Trophoblast cell (in vitro differentiated cells and primary cell): ENCODE measurements at regions not wholly inside any gene's neighbourhood (a gene's known extent, or its start where the extent isn't known, plus 50 kb on each side); places are given as distances from the start of the nearest gene placed in this dataset.

ENCODE experiments used
- DNase-seq, 2 donors: peaks; one replicate each; pipeline ENCODE4 v3.0.0-alpha.2; 2016
- H2AFZ ChIP-seq: 2 replicates; pipeline ENCODE4 v1.6.1; 2013; ENCODE audit warnings: low read length, moderate library complexity, mild to moderate bottlenecking; ENCODE audit not compliant: insufficient read depth, poor library complexity
- H2AK5ac ChIP-seq: 2 replicates; pipeline ENCODE4 v1.6.1; 2013; ENCODE audit warnings: mild to moderate bottlenecking, low read length
- H2BK120ac ChIP-seq: 2 replicates; pipeline ENCODE4 v1.6.1; 2013; ENCODE audit warnings: low read length, mild to moderate bottlenecking, moderate library complexity; ENCODE audit not compliant: insufficient read depth, poor library complexity
- H2BK12ac ChIP-seq: 2 replicates; pipeline ENCODE4 v1.6.1; 2013; ENCODE audit warnings: mild to moderate bottlenecking, low read length, moderate library complexity
- H2BK5ac ChIP-seq: 2 replicates; pipeline ENCODE4 v1.6.1; 2013; ENCODE audit warnings: low read length, low read depth, moderate library complexity, mild to moderate bottlenecking; ENCODE audit not compliant: poor library complexity
- H3K14ac ChIP-seq: 2 replicates; pipeline ENCODE4 v1.6.1; 2013; ENCODE audit warnings: mild to moderate bottlenecking, low read length
- H3K18ac ChIP-seq: 2 replicates; pipeline ENCODE4 v1.6.1; 2013; ENCODE audit warnings: mild to moderate bottlenecking, low read length
- H3K23ac ChIP-seq: 2 replicates; pipeline ENCODE4 v1.6.1; 2013; ENCODE audit warnings: low read length
- H3K27ac ChIP-seq: 2 replicates; pipeline ENCODE4 v1.5.1; 2013; ENCODE audit warnings: low read depth, mild to moderate bottlenecking, inconsistent platforms, low read length, moderate library complexity
- H3K27me3 ChIP-seq: 2 replicates; pipeline ENCODE4 v1.6.1; 2013; ENCODE audit warnings: inconsistent platforms, mild to moderate bottlenecking, low read length, moderate library complexity; ENCODE audit not compliant: insufficient read depth
- H3K36me3 ChIP-seq, 2 experiments: 1 replicate in 1 of 2; 2 replicates in 1 of 2; pipeline ENCODE4 v1.6.1; 2013; ENCODE audit warnings: low read length in 2 of 2, mild to moderate bottlenecking in 2 of 2, moderate library complexity in 1 of 2; ENCODE audit not compliant: insufficient read depth in 2 of 2, control insufficient read depth in 1 of 2
- H3K4ac ChIP-seq: 2 replicates; pipeline ENCODE4 v1.6.1; 2013; ENCODE audit warnings: low read depth, mild to moderate bottlenecking, low read length, moderate library complexity
- H3K4me1 ChIP-seq, 2 experiments: 1 replicate in 1 of 2; 2 replicates in 1 of 2; pipeline ENCODE4 v1.6.1; 2013; ENCODE audit warnings: low read length in 2 of 2, mild to moderate bottlenecking in 2 of 2, moderate library complexity in 1 of 2; ENCODE audit not compliant: insufficient read depth in 2 of 2, control insufficient read depth in 1 of 2
- H3K4me2 ChIP-seq: 2 replicates; pipeline ENCODE4 v1.6.1; 2013; ENCODE audit warnings: inconsistent platforms, mild to moderate bottlenecking, low read length, moderate library complexity
- H3K4me3 ChIP-seq: 2 replicates; pipeline ENCODE4 v1.5.1; 2013; ENCODE audit warnings: mild to moderate bottlenecking, low read depth, low read length, inconsistent platforms
- H3K79me1 ChIP-seq: one replicate; pipeline ENCODE4 v1.6.1; 2013; ENCODE audit warnings: low read length
- H3K79me2 ChIP-seq: 2 replicates; pipeline ENCODE4 v1.6.1; 2013; ENCODE audit warnings: low read length, mild to moderate bottlenecking; ENCODE audit not compliant: control insufficient read depth, insufficient read depth, poor library complexity
- H3K9ac ChIP-seq: 2 replicates; pipeline ENCODE4 v1.6.1; 2013; ENCODE audit warnings: mild to moderate bottlenecking, low read length
- H3K9me3 ChIP-seq: 2 replicates; pipeline ENCODE4 v1.6.1; 2013; ENCODE audit warnings: low read depth, mild to moderate bottlenecking, control low read depth, inconsistent platforms, low read length; ENCODE audit not compliant: insufficient read depth
- H4K12ac ChIP-seq: 2 replicates; pipeline ENCODE4 v1.6.1; 2013; ENCODE audit warnings: low read depth, mild to moderate bottlenecking, low read length, moderate library complexity
- H4K8ac ChIP-seq: 2 replicates; pipeline ENCODE4 v1.6.1; 2013; ENCODE audit warnings: low read depth, mild to moderate bottlenecking, low read length, moderate library complexity
- H4K91ac ChIP-seq: one replicate; pipeline ENCODE4 v1.6.1; 2013; ENCODE audit warnings: low read depth, mild to moderate bottlenecking, low read length, moderate library complexity
- WGBS: extraction: QIAGEN DNeasy Blood & Tissue Kit; methylation state at CpG from one replicate; pipeline ENCODE4 v1.1.7; 2013; ENCODE audit warnings: missing lambda C conversion rate; ENCODE audit not compliant: insufficient read length, insufficient coverage; ENCODE audit errors: extremely low coverage; 5-methylcytosine and 5-hydroxymethylcytosine counted together

- no peak overlapping the region for H4K91ac ChIP-seq
- no peak for DNase-seq
- no peak overlapping the region for H2AFZ ChIP-seq
- H3K4me2 ChIP-seq = no peak overlapping the region
- no CpG with 5 or more reads among the region's 3 CpGs for WGBS
- no peak overlapping the region for H3K23ac ChIP-seq
- H2BK12ac ChIP-seq = no peak overlapping the region
- H3K4ac ChIP-seq = no peak overlapping the region
- no peak overlapping the region for H3K27ac ChIP-seq
- H2BK120ac ChIP-seq = no peak overlapping the region
- H3K79me1 ChIP-seq = no peaks in the 10 kb centered on the region
- H3K9ac ChIP-seq = no peak overlapping the region
- no peak overlapping the region for H3K4me3 ChIP-seq
- H3K18ac ChIP-seq = no peak overlapping the region
- H3K14ac ChIP-seq = no peak overlapping the region
- H3K27me3 ChIP-seq = no peaks in the 10 kb centered on the region
- no peaks in the 10 kb centered on the region for H3K36me3 ChIP-seq
- no peak overlapping the region for H4K8ac ChIP-seq
- no peak overlapping the region for H4K12ac ChIP-seq
- H2BK5ac ChIP-seq = no peak overlapping the region
- no peaks in the 10 kb centered on the region for H3K79me2 ChIP-seq
- H3K9me3 ChIP-seq = no peaks in the 10 kb centered on the region
- H2AK5ac ChIP-seq = no peak overlapping the region
- no peaks in the 10 kb centered on the region for H3K4me1 ChIP-seq
These were observed 77.6 kb downstream of the TPBG start for GRCh38 chr6:82441047-82441855.

GRCh38 chr6:82442061-82442719 lies 78.6 kb downstream of the TPBG start:
- no peak overlapping the region for H4K12ac ChIP-seq
- no peaks in the 10 kb centered on the region for H3K36me3 ChIP-seq
- no CpG with 5 or more reads among the region's 7 CpGs for WGBS
- H3K9me3 ChIP-seq = no peaks in the 10 kb centered on the region
- no peak overlapping the region for H4K91ac ChIP-seq
- no peaks in the 10 kb centered on the region for H3K4me1 ChIP-seq
- H3K79me2 ChIP-seq = no peaks in the 10 kb centered on the region
- no peak overlapping the region for H3K9ac ChIP-seq
- H2AK5ac ChIP-seq = no peak overlapping the region
- H2BK12ac ChIP-seq = no peak overlapping the region
- no peak overlapping the region for H2BK120ac ChIP-seq
- H3K27me3 ChIP-seq = no peaks in the 10 kb centered on the region
- no peak overlapping the region for H4K8ac ChIP-seq
- no peak overlapping the region for H3K4me2 ChIP-seq
- H3K18ac ChIP-seq = no peak overlapping the region
- no peak overlapping the region for H2AFZ ChIP-seq
- H2BK5ac ChIP-seq = no peak overlapping the region
- no peaks in the 10 kb centered on the region for H3K79me1 ChIP-seq
- no peak overlapping the region for H3K23ac ChIP-seq
- H3K4me3 ChIP-seq = no peak overlapping the region
- H3K27ac ChIP-seq = no peak overlapping the region
- H3K4ac ChIP-seq = no peak overlapping the region
- DNase-seq = no peak
- H3K14ac ChIP-seq = no peak overlapping the region

- no peak overlapping the region for H3K4me2 ChIP-seq
- no peak overlapping the region for H2BK5ac ChIP-seq
- H3K18ac ChIP-seq = no peak overlapping the region
- H3K9me3 ChIP-seq = peaks cover 6% of the 10 kb centered on the region
- no peak overlapping the region for H2BK120ac ChIP-seq
- no peak overlapping the region for H3K27ac ChIP-seq
- no peak overlapping the region for H2AK5ac ChIP-seq
- no peak overlapping the region for H3K4ac ChIP-seq
- no peaks in the 10 kb centered on the region for H3K4me1 ChIP-seq
- no peaks in the 10 kb centered on the region for H3K27me3 ChIP-seq
- no peaks in the 10 kb centered on the region for H3K79me1 ChIP-seq
- H3K79me2 ChIP-seq = no peaks in the 10 kb centered on the region
- no peak overlapping the region for H3K4me3 ChIP-seq
- no peak overlapping the region for H3K14ac ChIP-seq
- no peak overlapping the region for H2AFZ ChIP-seq
- no peak overlapping the region for H3K9ac ChIP-seq
- no peak overlapping the region for H2BK12ac ChIP-seq
- no peak for DNase-seq
- no peak overlapping the region for H4K8ac ChIP-seq
- H3K23ac ChIP-seq = no peak overlapping the region
- no peak overlapping the region for H4K91ac ChIP-seq
- H4K12ac ChIP-seq = no peak overlapping the region
- H3K36me3 ChIP-seq = no peaks in the 10 kb centered on the region
These were observed 94.5 kb downstream of the TPBG start for GRCh38 chr6:82458147-82458546.

DNA sequence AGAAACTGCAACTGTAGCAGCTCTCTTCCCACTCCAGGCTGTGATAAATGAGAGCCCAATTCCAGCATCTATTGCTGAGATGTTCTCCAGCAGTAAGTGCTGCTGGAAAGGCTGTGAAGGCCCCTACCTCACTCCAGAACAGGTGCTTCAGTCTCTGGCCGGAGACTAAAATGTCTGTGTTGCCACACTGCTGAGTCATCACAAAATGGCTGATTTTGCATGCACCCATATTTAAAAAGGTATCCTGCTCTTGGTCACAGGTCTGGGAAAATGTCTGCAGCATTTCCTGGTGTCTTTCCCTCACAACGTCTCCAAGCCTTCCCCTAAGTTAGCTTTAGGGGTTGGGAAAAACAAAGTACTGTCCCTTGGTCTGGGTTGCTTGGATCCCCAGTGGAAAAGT lies 95.1 kb downstream of the TPBG start:
- Histone ChIP-seq H3K9me3 (peaks cover 6% of the 10 kb centered on the region), H2BK12ac (no peak overlapping the region), H3K4me1 (no peaks in the 10 kb centered on the region), H4K12ac (no peak overlapping the region), H3K4me3 (no peak overlapping the region), H3K9ac (no peak overlapping the region), H2BK120ac (no peak overlapping the region), H3K79me2 (no peaks in the 10 kb centered on the region), H3K4ac (no peak overlapping the region), H3K23ac (no peak overlapping the region), H3K36me3 (no peaks in the 10 kb centered on the region), H2AFZ (no peak overlapping the region), H3K4me2 (no peak overlapping the region), H3K79me1 (no peaks in the 10 kb centered on the region), H3K14ac (no peak overlapping the region), H3K27me3 (no peaks in the 10 kb centered on the region), H3K27ac (no peak overlapping the region), H2BK5ac (no peak overlapping the region), H4K8ac (no peak overlapping the region), H4K91ac (no peak overlapping the region), H3K18ac (no peak overlapping the region), H2AK5ac (no peak overlapping the region)
- DNase-seq = no peak
- WGBS = no CpG with 5 or more reads among the region's 2 CpGs
